ENCODE measurements at regions not wholly inside any gene's neighbourhood (a gene's known extent, or its start where the extent isn't known, plus 50 kb on each side); places are given as distances from the start of the nearest gene placed in this dataset.

DNA sequence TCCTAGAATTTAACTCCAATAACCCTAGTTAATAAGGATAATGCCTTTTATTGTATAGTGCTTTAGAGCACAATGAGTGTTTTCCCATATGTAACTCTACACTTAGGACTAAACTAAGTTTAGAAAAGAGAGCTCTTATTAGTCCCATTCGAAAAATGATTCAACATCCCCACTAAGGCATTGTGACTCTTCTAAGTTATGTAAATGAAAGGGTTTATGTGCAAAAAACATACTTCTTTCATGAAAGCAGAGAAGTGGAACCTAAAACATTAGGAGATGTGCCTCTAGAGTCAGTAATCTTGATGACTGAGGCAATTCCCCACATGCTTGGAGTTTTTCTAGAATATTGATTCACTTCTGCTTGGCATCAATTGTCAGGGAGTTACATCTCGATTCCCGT lies 344.1 kb upstream of the ZNF717 start:
- TF ChIP-seq, protein P1, sequence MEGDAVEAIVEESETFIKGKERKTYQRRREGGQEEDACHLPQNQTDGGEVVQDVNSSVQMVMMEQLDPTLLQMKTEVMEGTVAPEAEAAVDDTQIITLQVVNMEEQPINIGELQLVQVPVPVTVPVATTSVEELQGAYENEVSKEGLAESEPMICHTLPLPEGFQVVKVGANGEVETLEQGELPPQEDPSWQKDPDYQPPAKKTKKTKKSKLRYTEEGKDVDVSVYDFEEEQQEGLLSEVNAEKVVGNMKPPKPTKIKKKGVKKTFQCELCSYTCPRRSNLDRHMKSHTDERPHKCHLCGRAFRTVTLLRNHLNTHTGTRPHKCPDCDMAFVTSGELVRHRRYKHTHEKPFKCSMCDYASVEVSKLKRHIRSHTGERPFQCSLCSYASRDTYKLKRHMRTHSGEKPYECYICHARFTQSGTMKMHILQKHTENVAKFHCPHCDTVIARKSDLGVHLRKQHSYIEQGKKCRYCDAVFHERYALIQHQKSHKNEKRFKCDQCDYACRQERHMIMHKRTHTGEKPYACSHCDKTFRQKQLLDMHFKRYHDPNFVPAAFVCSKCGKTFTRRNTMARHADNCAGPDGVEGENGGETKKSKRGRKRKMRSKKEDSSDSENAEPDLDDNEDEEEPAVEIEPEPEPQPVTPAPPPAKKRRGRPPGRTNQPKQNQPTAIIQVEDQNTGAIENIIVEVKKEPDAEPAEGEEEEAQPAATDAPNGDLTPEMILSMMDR (IDR thresholded peaks at IDR 0.05; ENCODE audit: low read depth, low read length, missing control alignments), result no peak
- no peak overlapping the region for H3K4me3 ChIP-seq (replicated peaks; ENCODE audit: low read depth, low read length)
- DNase-seq (ENCODE audit: extremely low read depth, low read depth), result no peak

DNA sequence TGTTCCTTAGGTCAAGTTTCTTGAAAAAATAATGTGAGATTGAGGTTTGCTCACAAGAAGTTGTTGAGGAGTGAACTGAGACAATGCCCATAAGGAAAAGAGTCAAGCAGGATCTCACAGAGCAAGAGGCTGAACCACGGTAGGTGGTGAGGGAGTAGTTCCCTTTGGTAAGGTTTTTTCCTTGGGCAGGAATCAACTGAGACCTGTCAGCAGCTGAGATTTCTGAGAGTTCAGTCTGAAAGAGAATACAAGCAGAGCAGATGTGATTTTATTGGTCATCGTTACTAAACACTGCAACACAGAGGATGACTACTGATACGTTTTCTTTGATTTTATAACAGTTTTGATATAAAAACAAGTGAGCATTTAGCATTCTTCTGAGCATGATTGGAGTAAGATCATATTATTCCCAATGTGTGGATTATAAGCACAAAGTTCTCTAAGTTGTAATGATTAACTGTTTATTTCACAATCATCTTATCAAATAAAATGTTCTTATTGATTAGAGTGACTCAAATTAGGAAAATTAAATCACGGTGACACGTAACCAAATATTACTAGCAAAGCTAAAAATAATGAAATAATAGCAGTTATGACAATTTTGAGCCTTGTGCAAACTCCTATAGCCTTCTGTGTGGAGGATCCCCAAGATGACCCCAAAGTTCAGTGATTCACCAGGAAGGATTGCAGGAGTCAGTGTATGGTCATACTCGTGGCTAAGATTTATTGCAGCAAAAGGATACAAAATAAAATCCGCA lies 346.2 kb upstream of the ZNF717 start:
- no peak for DNase-seq (ENCODE audit: extremely low read depth, low read depth)
- TF ChIP-seq, protein P1 (IDR thresholded peaks at IDR 0.05; ENCODE audit: low read depth, low read length, missing control alignments), result no peak
- H3K4me3 ChIP-seq (replicated peaks; ENCODE audit: low read depth, low read length), result no peak overlapping the region

DNA sequence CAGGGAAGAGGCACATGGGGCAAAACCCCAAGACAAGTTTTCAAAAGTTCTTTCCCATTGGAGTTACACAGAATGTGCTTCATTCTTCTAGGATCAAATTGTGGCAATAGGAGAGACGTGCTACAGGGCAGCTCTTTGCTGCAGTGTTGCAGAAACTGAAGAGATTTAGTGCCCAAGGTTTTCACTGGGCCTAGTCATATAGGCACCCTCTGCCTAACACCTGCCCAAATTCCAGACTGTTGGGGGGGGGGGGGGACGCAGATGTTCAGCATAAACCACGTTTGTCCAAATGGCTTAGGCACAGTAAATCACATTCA lies 346.8 kb upstream of the ZNF717 start:
- no peak for DNase-seq (ENCODE audit: extremely low read depth, low read depth)
- H3K4me3 ChIP-seq (replicated peaks; ENCODE audit: low read depth, low read length), result no peak overlapping the region
- TF ChIP-seq, protein P1 (IDR thresholded peaks at IDR 0.05; ENCODE audit: low read depth, low read length, missing control alignments), result no peak

DNA sequence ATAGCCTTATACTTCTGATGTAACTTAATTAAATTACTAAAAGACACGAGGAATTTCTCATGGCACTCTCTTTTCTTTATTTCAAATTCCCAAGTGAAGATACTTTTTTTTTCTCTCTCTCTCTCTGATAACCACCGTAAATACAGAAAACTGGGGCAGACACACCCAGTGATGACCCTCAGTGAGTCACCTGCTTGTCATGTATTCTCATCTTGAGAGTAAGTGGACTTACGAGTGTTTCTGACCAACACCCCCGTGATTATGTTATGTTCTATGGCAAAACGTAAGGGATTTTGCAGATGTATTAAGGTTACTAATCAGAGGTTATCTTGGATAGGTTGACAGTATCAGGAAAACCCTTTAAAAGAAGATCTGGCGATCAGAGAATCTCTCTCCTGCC lies 348.8 kb upstream of the ZNF717 start:
- no peak for DNase-seq (ENCODE audit: extremely low read depth, low read depth)
- H3K4me3 ChIP-seq (replicated peaks; ENCODE audit: low read depth, low read length), result no peak overlapping the region
- TF ChIP-seq, protein P1 (IDR thresholded peaks at IDR 0.05; ENCODE audit: low read depth, low read length, missing control alignments), result no peak

DNA sequence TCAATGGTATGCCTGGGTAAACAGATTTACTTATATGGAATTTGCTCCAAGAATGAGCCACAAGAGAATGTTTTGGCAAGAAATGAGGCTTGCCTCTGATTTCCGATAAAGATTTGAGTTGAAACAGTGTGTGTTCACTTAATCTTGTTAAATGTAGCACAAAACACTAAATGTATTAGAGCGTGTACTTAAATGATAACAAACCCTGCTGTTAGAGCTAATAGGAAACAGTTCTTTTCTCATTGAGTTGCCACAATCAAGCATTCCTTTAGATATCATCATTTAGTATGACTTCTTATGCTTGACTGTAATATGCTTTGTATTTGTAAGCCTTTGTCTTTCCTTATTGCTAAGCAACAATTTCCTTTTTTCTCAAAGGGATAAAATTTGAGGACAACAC lies 353.6 kb upstream of the ZNF717 start:
- H3K4me3 ChIP-seq (replicated peaks; ENCODE audit: low read depth, low read length), result no peak overlapping the region
- no peak for DNase-seq (ENCODE audit: extremely low read depth, low read depth)
- TF ChIP-seq, protein P1 (IDR thresholded peaks at IDR 0.05; ENCODE audit: low read depth, low read length, missing control alignments), result no peak

DNA sequence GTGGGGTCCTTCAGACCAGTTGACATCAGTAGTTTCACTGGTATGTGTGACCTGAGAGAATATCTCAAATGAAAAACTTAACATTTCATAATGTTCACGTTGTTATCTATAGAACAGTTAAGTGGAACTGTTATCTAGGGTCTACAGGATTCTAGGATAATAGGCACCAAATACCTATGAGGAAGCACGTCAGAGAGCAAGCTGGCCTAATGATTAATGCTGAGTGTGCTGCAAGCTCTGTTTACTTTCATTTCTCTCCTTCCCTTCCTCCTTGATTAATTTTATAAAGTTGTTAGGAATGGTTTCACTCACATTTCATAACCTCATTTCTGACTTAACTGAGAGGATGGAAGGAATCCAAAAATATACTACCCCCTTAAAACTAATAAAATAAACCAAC lies 362.5 kb upstream of the ZNF717 start:
- DNase-seq (ENCODE audit: extremely low read depth, low read depth), result no peak
- TF ChIP-seq, protein P1 (IDR thresholded peaks at IDR 0.05; ENCODE audit: low read depth, low read length, missing control alignments), result no peak
- H3K4me3 ChIP-seq (replicated peaks; ENCODE audit: low read depth, low read length), result no peak overlapping the region

DNA sequence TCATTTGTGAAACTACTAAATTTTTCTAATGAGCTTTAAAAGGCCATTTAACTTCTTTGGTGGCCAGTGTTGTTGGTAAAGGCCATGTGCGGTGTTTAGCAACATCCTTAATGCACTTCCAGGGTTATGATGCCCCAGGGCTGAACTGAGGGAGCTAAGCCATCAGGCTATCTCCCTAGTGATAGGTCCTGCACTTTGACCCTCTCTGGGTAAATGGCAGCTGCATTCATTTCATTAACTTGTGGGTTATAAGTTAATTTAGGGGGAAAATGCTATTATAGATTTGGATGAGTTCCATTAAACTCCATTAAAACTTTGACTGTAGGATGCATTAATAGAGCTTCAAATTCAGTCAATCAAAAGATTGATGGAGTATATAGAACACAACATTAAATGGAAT lies 366.7 kb upstream of the ZNF717 start:
- no peak overlapping the region for H3K4me3 ChIP-seq (replicated peaks; ENCODE audit: low read depth, low read length)
- no peak for DNase-seq (ENCODE audit: extremely low read depth, low read depth)
- TF ChIP-seq, protein P1 (IDR thresholded peaks at IDR 0.05; ENCODE audit: low read depth, low read length, missing control alignments), result no peak
